Brain microvascular endothelial cell (primary cell): ENCODE measurements at regions not wholly inside any gene's neighbourhood (a gene's known extent, or its start where the extent isn't known, plus 50 kb on each side); places are given as distances from the start of the nearest gene placed in this dataset.

Experiments used
- DNase-seq: peaks from one replicate; pipeline ENCODE4 v3.0.0-alpha.2; 2020
- H3K27ac ChIP-seq: fragments of 250-450 bp; sonication (Bioruptor Pico); 2 replicates; pipeline ENCODE4 v1.5.1; 2020; ENCODE audit warnings: mild to moderate bottlenecking, moderate library complexity
- H3K27me3 ChIP-seq: fragments of 250-450 bp; sonication (Bioruptor Pico); replicated peaks from 2 replicates; pipeline ENCODE4 v1.5.1; 2020; ENCODE audit warnings: mild to moderate bottlenecking
- H3K36me3 ChIP-seq: fragments of 250-450 bp; sonication (Bioruptor Pico); replicated peaks from 2 replicates; pipeline ENCODE4 v1.5.1; 2020; ENCODE audit warnings: mild to moderate bottlenecking
- H3K4me3 ChIP-seq: 2 replicates; pipeline ENCODE4 v1.5.1; 2011; ENCODE audit warnings: low read depth, mild to moderate bottlenecking, control low read depth, low read length, moderate library complexity
- CTCF ChIP-seq: IDR thresholded peaks from 2 replicates; pipeline ENCODE4 v1.5.1; 2011; ENCODE audit warnings: low read depth, mild to moderate bottlenecking, moderate library complexity, low read length, control low read depth, inconsistent platforms; ENCODE audit errors: missing control alignments
- in situ Hi-C: cut with HindIII; loops from 2 replicates; pipeline ENCODE4 v1.10.0; 2017; ENCODE audit warnings: low sequenced_read_pairs, low pct_ligation_motif_present

GRCh38 chr2:226063704-226064440, 664.4 kb downstream of the NYAP2 start:
- no peak for TF ChIP-seq CTCF
- Histone ChIP-seq H3K27me3 (no peaks in the 10 kb centered on the region), H3K27ac (no peak overlapping the region), H3K4me3 (no peak overlapping the region), H3K36me3 (no peaks in the 10 kb centered on the region)
- in situ Hi-C loops: no loop called here
- DNase-seq: no peak

GRCh38 chr2:226059961-226060627, 660.6 kb downstream of the NYAP2 start:
- Histone ChIP-seq H3K27ac (no peak overlapping the region), H3K36me3 (no peaks in the 10 kb centered on the region), H3K27me3 (no peaks in the 10 kb centered on the region), H3K4me3 (no peak overlapping the region)
- no peak for TF ChIP-seq CTCF
- DNase-seq: no peak
- in situ Hi-C loops: no loop called here

- Histone ChIP-seq H3K36me3 (no peaks in the 10 kb centered on the region), H3K27ac (no peak overlapping the region), H3K27me3 (no peaks in the 10 kb centered on the region), H3K4me3 (no peak overlapping the region)
- in situ Hi-C loops: no loop called here
- DNase-seq: no peak
- no peak for TF ChIP-seq CTCF
Observed at GRCh38 chr2:226057914-226058313, 658.4 kb downstream of the NYAP2 start.

- in situ Hi-C loops: no loop called here
- no peak for DNase-seq
Observed at GRCh38 chr2:226057365-226057764, 657.9 kb downstream of the NYAP2 start.

GRCh38 chr2:226052772-226053416, 653.4 kb downstream of the NYAP2 start:
- no peaks in the 10 kb centered on the region for H3K27me3 ChIP-seq
- H3K36me3 ChIP-seq: no peaks in the 10 kb centered on the region
- no peak for DNase-seq
- no peak overlapping the region for H3K27ac ChIP-seq
- in situ Hi-C loops: no loop called here
- no peak overlapping the region for H3K4me3 ChIP-seq
- no peak for TF ChIP-seq CTCF

More at GRCh38 chr2:226057365-226057764, 657.9 kb downstream of the NYAP2 start:
- Histone ChIP-seq H3K27ac (no peak overlapping the region), H3K36me3 (no peaks in the 10 kb centered on the region), H3K27me3 (no peaks in the 10 kb centered on the region), H3K4me3 (no peak overlapping the region)
- no peak for TF ChIP-seq CTCF
